Sigmoid colon (tissue), 6 donors: ENCODE measurements at regions not wholly inside any gene's neighbourhood (a gene's known extent, or its start where the extent isn't known, plus 50 kb on each side); places are given as distances from the start of the nearest gene placed in this dataset.

Experiments
- DNase-seq: peaks from one replicate; pipeline ENCODE4 v3.0.0-alpha.2; 2019
- H3K27ac ChIP-seq, 4 donors: fragments of 200-600 bp; sonication (generic); one replicate each; pipeline ENCODE4 v1.5.1; 2016 to 2019; ENCODE audit warnings: mild to moderate bottlenecking in 1 of 4
- H3K27me3 ChIP-seq, 3 donors: fragments of 200-600 bp; sonication (generic); one replicate each; pipeline ENCODE4 v1.5.1; 2019; ENCODE audit warnings: mild to moderate bottlenecking in 1 of 3
- H3K36me3 ChIP-seq, 4 donors: fragments of 200-600 bp; sonication (generic); one replicate each; pipeline ENCODE4 v1.5.1; 2016 to 2019
- H3K4me1 ChIP-seq, 4 donors: fragments of 200-600 bp; sonication (generic); one replicate each; pipeline ENCODE4 v1.5.1; 2017 to 2019
- H3K4me3 ChIP-seq, 4 donors: fragments of 200-600 bp; sonication (generic); one replicate each; pipeline ENCODE4 v1.5.1; 2017 to 2019; ENCODE audit warnings: mild to moderate bottlenecking in 2 of 4, moderate library complexity in 1 of 4
- H3K9me3 ChIP-seq, 4 donors: fragments of 200-600 bp in 3 of 4; sonication (generic) in 3 of 4; one replicate each; pipeline versions ENCODE4 v1.5.1 to v1.6.1; 2013 to 2019
- EP300 ChIP-seq, 4 donors: sonication (generic); formaldehyde crosslinking; IDR thresholded peaks; one replicate each; pipeline ENCODE4 v1.6.1; 2017; ENCODE audit warnings: antibody characterized with exemption in 4 of 4
- POLR2A ChIP-seq, 2 donors: fragments of 450-650 bp; IDR thresholded peaks; one replicate each; pipeline ENCODE4 v1.6.1; 2016; ENCODE audit warnings: antibody characterized with exemption in 2 of 2, mild to moderate bottlenecking in 2 of 2, moderate library complexity in 2 of 2
- POLR2AphosphoS5 ChIP-seq, 4 donors: sonication (generic); formaldehyde crosslinking; IDR thresholded peaks; one replicate each; pipeline ENCODE4 v1.6.1; 2017; ENCODE audit warnings: antibody characterized with exemption in 4 of 4
- WGBS, 2 donors: extraction: QIAGEN DNeasy Blood & Tissue Kit; methylation state at CpG; one replicate each; pipeline ENCODE4 v1.1.7; 2013; 5-methylcytosine and 5-hydroxymethylcytosine counted together
- intact Hi-C: fragments of 100-400 bp; cut with DNase I; formaldehyde crosslinking; loops from one replicate; pipeline ENCODE4 v1.15.1; 2023
- TF ChIP-seq, protein P1 (sequence below), 4 experiments: fragments of 450-650 bp in 3 of 4; fragments of 200-600 bp in 1 of 4; IDR thresholded peaks; one replicate each; pipeline ENCODE4 v1.5.1; 2016 to 2019; ENCODE audit warnings: antibody characterized with exemption in 4 of 4, mild to moderate bottlenecking in 3 of 4, moderate library complexity in 2 of 4
- donor health status: healthy with polysubstance abuse.
- donor health status: healthy.

DNA sequence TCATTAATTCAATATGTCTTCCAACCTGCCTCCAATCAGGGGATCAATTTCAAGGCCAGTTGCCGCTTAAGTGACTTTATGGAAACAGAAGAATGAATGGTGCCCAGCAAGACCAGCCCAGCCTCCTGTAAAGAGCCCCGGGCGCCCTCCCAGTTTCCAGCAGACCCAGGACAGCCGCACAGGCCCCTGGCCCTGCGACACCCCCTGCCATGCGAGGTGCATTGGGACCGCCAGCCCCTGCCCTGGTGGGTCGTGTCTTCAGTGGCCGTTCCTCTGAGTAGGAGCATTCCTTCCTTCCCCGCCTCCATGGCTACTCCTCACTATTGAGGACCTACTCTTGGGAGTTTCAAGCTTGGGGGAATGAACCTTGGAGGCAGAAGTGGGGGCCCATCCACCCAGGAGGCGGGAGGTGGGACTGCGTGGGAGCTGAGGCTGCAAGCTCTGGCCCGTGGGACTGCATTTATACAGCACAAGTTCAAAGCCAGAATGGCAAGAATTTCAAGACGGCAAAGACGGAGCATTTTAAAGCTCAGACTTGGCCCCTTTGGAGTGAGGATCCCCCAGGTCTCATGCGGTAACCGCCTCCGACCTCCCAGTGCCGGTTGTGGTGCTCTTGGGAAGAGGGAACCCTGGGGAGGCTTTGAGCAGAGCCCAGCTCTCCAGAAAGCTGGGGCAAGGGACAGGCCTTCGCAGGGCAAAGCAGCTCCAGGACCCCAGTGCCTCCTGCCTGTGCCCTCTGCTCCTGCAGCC is 73.1 kb upstream of the ACTRT2 start:
- intact Hi-C loops: no loop called here
- Histone ChIP-seq H3K9me3 (peaks cover 0 to 2% (median under 1%) of the 10 kb centered on the region in 4 donors), H3K27me3 (peaks cover 0 to 51% (median 24%) of the 10 kb centered on the region in 3 donors), H3K4me1 (no peaks in the 10 kb centered on the region), H3K36me3 (no peaks in the 10 kb centered on the region), H3K4me3 (no peak overlapping the region), H3K27ac (no peak overlapping the region)
- TF ChIP-seq POLR2A (IDR thresholded peaks at IDR 0.05) (no peak), EP300 (IDR thresholded peaks at IDR 0.05) (no peak), POLR2AphosphoS5 (IDR thresholded peaks at IDR 0.05) (no peak)
- TF ChIP-seq, protein P1, sequence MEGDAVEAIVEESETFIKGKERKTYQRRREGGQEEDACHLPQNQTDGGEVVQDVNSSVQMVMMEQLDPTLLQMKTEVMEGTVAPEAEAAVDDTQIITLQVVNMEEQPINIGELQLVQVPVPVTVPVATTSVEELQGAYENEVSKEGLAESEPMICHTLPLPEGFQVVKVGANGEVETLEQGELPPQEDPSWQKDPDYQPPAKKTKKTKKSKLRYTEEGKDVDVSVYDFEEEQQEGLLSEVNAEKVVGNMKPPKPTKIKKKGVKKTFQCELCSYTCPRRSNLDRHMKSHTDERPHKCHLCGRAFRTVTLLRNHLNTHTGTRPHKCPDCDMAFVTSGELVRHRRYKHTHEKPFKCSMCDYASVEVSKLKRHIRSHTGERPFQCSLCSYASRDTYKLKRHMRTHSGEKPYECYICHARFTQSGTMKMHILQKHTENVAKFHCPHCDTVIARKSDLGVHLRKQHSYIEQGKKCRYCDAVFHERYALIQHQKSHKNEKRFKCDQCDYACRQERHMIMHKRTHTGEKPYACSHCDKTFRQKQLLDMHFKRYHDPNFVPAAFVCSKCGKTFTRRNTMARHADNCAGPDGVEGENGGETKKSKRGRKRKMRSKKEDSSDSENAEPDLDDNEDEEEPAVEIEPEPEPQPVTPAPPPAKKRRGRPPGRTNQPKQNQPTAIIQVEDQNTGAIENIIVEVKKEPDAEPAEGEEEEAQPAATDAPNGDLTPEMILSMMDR (IDR thresholded peaks at IDR 0.05): no peak
- WGBS, 2 donors: 85 to 88% methylated on average over 20 of the region's 20 CpGs
- peak; percentile 52 for DNase-seq

DNA sequence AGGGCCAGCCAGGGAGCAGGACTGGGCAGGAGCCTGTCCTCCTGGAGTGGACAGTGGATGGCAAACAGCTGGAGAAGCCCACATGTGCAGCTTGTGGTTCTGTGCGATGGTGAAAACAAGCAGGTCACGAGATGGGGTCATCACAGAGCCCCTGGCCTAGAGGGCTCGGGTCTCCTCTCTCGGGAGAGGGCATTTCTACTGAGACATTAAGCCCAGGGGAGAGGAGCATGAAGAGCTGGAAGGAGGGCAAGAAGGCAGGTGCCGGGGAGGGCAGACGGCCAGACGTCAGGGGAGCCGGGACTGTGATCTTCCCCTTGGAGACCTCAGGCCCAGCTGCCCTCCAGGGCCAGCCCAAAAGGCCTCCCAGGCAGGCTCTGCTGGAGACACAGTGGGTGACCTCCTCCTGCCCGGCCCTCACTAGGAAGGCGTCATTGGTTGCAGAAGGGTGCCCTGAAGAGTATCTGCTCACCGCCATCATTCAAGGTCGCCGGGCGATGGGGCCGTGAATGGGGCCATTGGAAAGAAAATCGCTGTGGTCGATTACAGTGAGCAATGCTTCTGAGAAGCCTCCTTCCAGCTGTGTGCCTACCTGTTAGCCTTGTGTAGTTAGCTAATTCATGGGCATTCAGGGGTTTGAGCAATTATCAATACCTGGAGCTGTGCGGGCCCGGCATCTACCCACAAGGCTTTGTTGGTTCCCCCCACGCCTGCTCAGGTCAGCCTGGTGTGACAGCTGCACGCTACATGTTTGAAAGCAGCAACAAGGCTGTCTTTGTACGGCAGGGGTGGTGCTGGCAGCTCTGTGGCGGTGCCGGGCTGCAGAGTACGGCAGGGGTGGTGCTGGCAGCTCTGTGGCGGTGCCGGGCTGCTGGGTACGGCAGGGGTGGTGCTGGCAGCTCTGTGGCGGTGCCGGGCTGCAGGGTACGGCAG is 72.3 kb upstream of the ACTRT2 start:
- WGBS, 2 donors: 84 to 90% methylated on average over 27 of the region's 31 CpGs
- TF ChIP-seq, protein P1 (IDR thresholded peaks at IDR 0.05): no peak
- TF ChIP-seq POLR2AphosphoS5 (IDR thresholded peaks at IDR 0.05) (no peak), POLR2A (IDR thresholded peaks at IDR 0.05) (no peak), EP300 (IDR thresholded peaks at IDR 0.05) (no peak)
- Histone ChIP-seq H3K27me3 (peaks cover 0 to 42% (median 24%) of the 10 kb centered on the region in 3 donors), H3K4me3 (no peak overlapping the region), H3K9me3 (peaks cover 0 to 8% (median 6%) of the 10 kb centered on the region in 4 donors), H3K27ac (no peak overlapping the region), H3K4me1 (no peaks in the 10 kb centered on the region), H3K36me3 (no peaks in the 10 kb centered on the region)
- peak; percentile 42 for DNase-seq
- intact Hi-C loops: no loop called here

DNA sequence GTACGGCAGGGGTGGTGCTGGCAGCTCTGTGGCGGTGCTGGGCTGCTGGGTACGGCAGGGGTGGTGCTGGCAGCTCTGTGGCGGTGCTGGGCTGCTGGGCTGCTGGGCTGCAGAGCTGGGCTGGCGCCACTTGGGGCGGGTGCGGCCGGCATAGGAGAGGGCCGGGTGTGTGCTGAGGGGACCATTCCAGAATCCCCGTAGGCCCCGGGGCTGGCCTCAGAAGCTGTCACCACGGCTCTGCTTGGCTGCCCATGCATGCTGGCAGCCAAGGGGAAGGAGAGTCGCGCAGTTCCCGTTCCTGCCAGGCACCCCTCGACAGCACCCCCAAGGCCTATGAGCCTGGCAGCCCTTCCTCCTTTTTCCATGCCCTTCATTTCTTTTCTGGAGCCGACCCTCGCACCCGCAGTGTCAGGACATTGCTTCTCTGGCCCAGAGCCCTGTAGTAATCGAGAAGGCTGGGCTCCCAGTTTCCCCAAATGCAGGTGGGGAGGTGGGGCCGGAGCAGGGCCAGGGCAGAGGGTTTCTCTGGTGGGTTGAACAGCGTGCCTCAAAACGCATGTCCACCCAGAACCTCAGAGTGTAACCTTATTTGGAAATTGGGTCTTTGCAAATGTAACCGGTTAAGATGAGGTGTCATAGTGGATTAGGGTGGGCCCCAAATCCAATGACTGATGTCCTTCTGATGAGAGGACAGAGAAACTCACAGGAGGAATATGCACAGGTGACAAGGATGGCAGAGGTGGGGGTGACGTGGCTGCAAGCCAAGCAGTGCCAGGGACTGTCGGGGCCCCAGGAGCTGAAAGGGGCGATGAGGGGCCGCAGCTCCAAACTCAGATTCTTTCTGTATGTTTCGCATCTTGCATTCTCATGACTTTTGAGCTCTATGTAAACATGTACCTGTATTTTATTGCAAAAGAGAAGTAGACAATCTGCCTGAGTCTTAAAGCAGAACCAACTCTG is 71.0 kb upstream of the ACTRT2 start:
- DNase-seq: peak; percentile 52
- Histone ChIP-seq H3K36me3 (no peaks in the 10 kb centered on the region), H3K4me1 (no peaks in the 10 kb centered on the region), H3K4me3 (no peak overlapping the region), H3K27me3 (peaks cover 0 to 41% (median 24%) of the 10 kb centered on the region in 3 donors), H3K27ac (no peak overlapping the region), H3K9me3 (peaks cover 0 to 16% (median 6%) of the 10 kb centered on the region in 4 donors)
- 74 to 76% methylated on average over 29 of the region's 29 CpGs for WGBS, 2 donors
- no peak for TF ChIP-seq EP300 (IDR thresholded peaks at IDR 0.05)
- intact Hi-C loops: no loop called here

DNA sequence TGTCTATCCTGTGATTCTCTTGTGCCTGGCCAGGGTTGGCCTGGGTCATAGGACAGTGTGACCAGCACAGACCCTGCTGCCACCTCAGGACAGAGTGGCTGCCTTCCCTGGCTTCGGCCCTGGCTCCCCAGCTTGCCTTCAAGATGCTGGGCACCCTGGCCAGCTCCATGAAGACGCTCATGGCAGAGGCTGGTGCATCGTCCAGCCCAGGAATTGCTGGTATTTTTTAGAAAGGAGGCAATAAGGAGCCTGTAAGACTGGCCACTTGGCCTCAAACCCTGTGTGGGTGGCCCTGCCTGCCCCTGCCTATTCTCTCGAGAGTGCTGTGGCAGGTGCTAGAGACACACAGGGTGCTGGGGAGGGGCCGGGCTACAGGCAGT is 70.4 kb upstream of the ACTRT2 start:
- intact Hi-C loops: no loop called here
- no peaks in the 10 kb centered on the region for H3K36me3 ChIP-seq
- no peak overlapping the region for H3K27ac ChIP-seq
- H3K4me1 ChIP-seq: no peaks in the 10 kb centered on the region
- no peak overlapping the region for H3K4me3 ChIP-seq
- TF ChIP-seq POLR2AphosphoS5 (IDR thresholded peaks at IDR 0.05): no peak
- TF ChIP-seq, protein P1 (IDR thresholded peaks at IDR 0.05): no peak
- no peak for TF ChIP-seq POLR2A (IDR thresholded peaks at IDR 0.05)
- TF ChIP-seq EP300 (IDR thresholded peaks at IDR 0.05): no peak
- DNase-seq: peak; percentile 47
- peaks cover 0 to 39% (median 21%) of the 10 kb centered on the region in 3 donors for H3K27me3 ChIP-seq
- 79 to 82% methylated on average over 5 of the region's 5 CpGs for WGBS, 2 donors
- peaks cover 0 to 20% (median 6%) of the 10 kb centered on the region in 4 donors for H3K9me3 ChIP-seq
